ENCODE measurements at regions not wholly inside any gene's neighbourhood (a gene's known extent, or its start where the extent isn't known, plus 50 kb on each side); places are given as distances from the start of the nearest gene placed in this dataset.
"Not testable (repeated sequence)": the region's sequence is repeated elsewhere in the genome, so short reads cannot be mapped to it uniquely, and the experiment has no call there.

DNA sequence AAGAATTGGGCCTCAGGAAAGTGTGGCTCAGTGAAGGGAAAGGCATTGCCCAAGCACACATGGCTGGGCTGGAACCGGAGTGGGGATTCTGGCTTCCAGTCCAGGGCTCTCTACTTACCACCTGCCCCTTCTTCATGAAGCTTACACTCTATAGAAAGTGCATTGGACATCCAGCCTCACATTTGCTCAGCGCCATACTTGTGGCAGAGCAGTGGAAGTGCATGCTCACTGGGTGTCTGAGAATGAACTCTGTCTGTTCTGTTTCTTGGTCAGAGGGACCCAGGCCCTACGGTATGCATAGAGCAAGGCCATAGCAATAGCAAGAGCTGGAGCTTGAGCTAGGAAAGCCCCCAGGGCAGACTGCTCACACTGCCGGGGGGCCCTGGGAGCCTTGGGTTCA is 1253.5 kb downstream of the TYW1 start:
- no peak for DNase-seq
- TF ChIP-seq, protein P1, sequence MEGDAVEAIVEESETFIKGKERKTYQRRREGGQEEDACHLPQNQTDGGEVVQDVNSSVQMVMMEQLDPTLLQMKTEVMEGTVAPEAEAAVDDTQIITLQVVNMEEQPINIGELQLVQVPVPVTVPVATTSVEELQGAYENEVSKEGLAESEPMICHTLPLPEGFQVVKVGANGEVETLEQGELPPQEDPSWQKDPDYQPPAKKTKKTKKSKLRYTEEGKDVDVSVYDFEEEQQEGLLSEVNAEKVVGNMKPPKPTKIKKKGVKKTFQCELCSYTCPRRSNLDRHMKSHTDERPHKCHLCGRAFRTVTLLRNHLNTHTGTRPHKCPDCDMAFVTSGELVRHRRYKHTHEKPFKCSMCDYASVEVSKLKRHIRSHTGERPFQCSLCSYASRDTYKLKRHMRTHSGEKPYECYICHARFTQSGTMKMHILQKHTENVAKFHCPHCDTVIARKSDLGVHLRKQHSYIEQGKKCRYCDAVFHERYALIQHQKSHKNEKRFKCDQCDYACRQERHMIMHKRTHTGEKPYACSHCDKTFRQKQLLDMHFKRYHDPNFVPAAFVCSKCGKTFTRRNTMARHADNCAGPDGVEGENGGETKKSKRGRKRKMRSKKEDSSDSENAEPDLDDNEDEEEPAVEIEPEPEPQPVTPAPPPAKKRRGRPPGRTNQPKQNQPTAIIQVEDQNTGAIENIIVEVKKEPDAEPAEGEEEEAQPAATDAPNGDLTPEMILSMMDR (IDR thresholded peaks at IDR 0.05; ENCODE audit: low read depth, low read length, missing control alignments) = no peak
- no peaks in the 10 kb centered on the region for H3K36me3 ChIP-seq (replicated peaks)
- H3K27ac ChIP-seq = no peak overlapping the region
- H3K27me3 ChIP-seq (replicated peaks) = no peaks in the 10 kb centered on the region
- in situ Hi-C loops (cut with HindIII; ENCODE audit: low pct_ligation_motif_present, low sequenced_read_pairs) = no loop called here
- no peak overlapping the region for H3K4me3 ChIP-seq (ENCODE audit: low read depth, low read length)

DNA sequence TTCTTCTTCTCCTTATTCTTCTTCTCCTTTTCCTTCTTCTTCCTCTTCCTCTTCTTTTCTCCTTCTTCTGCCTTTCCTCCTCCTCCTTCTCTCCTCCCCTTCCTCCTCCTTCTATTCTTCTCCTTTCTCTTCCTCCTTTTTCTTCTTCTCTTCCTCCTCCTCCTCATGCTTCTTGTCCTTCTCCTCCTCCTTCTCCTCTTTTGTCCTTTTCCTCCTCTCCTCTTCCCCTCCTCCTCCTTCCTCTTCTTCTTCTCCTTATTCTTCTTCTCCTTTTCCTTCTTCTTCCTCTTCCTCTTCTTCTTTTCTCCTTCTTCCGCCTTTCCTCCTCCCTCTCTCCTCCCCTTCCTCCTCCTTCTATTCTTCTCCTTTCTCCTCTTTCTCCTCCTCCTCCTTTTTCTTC is 1258.2 kb downstream of the TYW1 start:
- in situ Hi-C loops (cut with HindIII; ENCODE audit: low pct_ligation_motif_present, low sequenced_read_pairs); H3K27me3 ChIP-seq (replicated peaks); H3K36me3 ChIP-seq (replicated peaks); H3K27ac ChIP-seq; H3K4me3 ChIP-seq (ENCODE audit: low read depth, low read length); DNase-seq: not testable (repeated sequence)

- no peak overlapping the region for H3K27ac ChIP-seq
- H3K4me3 ChIP-seq (ENCODE audit: low read depth, low read length) = no peak overlapping the region
- no peaks in the 10 kb centered on the region for H3K36me3 ChIP-seq (replicated peaks)
- H3K27me3 ChIP-seq (replicated peaks) = no peaks in the 10 kb centered on the region
- no peak for DNase-seq
- in situ Hi-C loops (cut with HindIII; ENCODE audit: low pct_ligation_motif_present, low sequenced_read_pairs) = no loop called here
- TF ChIP-seq, protein P1 (IDR thresholded peaks at IDR 0.05; ENCODE audit: low read depth, low read length, missing control alignments) = no peak
Measured at GRCh38 chr7:68256295-68256694, 1259.7 kb downstream of the TYW1 start.

- H3K27ac ChIP-seq = no peak overlapping the region
- no peak for DNase-seq
- no peaks in the 10 kb centered on the region for H3K27me3 ChIP-seq (replicated peaks)
- H3K4me3 ChIP-seq (ENCODE audit: low read depth, low read length) = no peak overlapping the region
- no peaks in the 10 kb centered on the region for H3K36me3 ChIP-seq (replicated peaks)
- in situ Hi-C loops (cut with HindIII; ENCODE audit: low pct_ligation_motif_present, low sequenced_read_pairs) = no loop called here
- TF ChIP-seq, protein P1 (IDR thresholded peaks at IDR 0.05; ENCODE audit: low read depth, low read length, missing control alignments) = no peak
Measured at GRCh38 chr7:68258609-68259008, 1262.0 kb downstream of the TYW1 start.

- H3K27me3 ChIP-seq (replicated peaks) = no peaks in the 10 kb centered on the region
- in situ Hi-C loops (cut with HindIII; ENCODE audit: low pct_ligation_motif_present, low sequenced_read_pairs) = no loop called here
- no peak overlapping the region for H3K27ac ChIP-seq
- no peak overlapping the region for H3K4me3 ChIP-seq (ENCODE audit: low read depth, low read length)
- H3K36me3 ChIP-seq (replicated peaks) = no peaks in the 10 kb centered on the region
- TF ChIP-seq, protein P1 (IDR thresholded peaks at IDR 0.05; ENCODE audit: low read depth, low read length, missing control alignments) = no peak
- DNase-seq = no peak
Measured at GRCh38 chr7:68265258-68265657, 1268.6 kb downstream of the TYW1 start.

- in situ Hi-C loops (cut with HindIII; ENCODE audit: low pct_ligation_motif_present, low sequenced_read_pairs) = no loop called here
- Histone ChIP-seq H3K27ac (no peak overlapping the region), H3K4me3 (ENCODE audit: low read depth, low read length) (no peak overlapping the region), H3K36me3 (replicated peaks) (no peaks in the 10 kb centered on the region), H3K27me3 (replicated peaks) (no peaks in the 10 kb centered on the region)
- no peak for DNase-seq
- TF ChIP-seq, protein P1 (IDR thresholded peaks at IDR 0.05; ENCODE audit: low read depth, low read length, missing control alignments) = no peak
Measured at GRCh38 chr7:68266004-68266579, 1269.5 kb downstream of the TYW1 start.
